Stomach (tissue), 4 donors: ENCODE measurements at regions not wholly inside any gene's neighbourhood (a gene's known extent, or its start where the extent isn't known, plus 50 kb on each side); places are given as distances from the start of the nearest gene placed in this dataset.

Experiments
- POLR2AphosphoS5 ChIP-seq, 3 donors: sonication (generic); formaldehyde crosslinking; IDR thresholded peaks; one replicate each; pipeline ENCODE4 v1.6.1; 2016; ENCODE audit warnings: antibody characterized with exemption in 3 of 3
- TF ChIP-seq, protein P1 (sequence below), 7 experiments: fragments of 450-650 bp in 4 of 7; fragments of 200-600 bp in 3 of 7; sonication (generic) in 3 of 7; IDR thresholded peaks; one replicate each; pipeline ENCODE4 v1.5.1; 2016 to 2019; ENCODE audit warnings: antibody characterized with exemption in 7 of 7, control low read depth in 2 of 7, mild to moderate bottlenecking in 1 of 7

DNA sequence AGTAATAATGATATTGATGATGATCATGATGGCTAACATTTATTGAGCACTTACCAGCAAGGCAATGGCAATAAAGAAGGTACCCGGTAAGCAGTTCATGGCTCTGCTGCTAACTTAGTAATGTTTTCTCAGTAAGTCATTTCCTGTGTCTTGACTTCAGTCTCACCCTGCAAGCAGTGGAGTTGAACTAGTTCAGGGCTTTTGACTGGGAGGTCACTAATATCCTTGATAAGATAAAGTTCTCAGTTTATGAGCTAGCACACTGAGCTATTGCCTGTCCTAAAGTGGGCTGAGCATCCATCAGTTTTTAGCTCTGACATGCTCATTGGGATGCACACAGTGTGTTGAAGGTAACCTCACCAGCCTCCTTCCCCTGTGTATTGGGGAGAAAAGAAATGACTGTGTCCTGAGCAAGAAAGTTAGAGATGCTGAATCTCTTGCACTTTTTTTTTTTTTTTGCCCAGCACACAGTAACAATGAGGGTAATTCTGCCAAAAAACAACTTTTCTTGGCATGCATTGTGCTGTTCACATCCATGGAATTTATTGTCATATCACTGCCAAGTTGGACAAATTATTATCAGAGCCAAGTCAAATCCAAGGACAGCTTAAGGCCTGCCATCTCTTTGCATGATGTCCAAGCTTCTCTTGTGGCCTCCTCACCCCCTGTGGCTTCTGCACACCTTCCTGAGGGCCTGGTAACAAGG is 55.5 kb upstream of the GADD45A start:
- TF ChIP-seq POLR2AphosphoS5 (IDR thresholded peaks at IDR 0.05), result no peak
- TF ChIP-seq, protein P1, sequence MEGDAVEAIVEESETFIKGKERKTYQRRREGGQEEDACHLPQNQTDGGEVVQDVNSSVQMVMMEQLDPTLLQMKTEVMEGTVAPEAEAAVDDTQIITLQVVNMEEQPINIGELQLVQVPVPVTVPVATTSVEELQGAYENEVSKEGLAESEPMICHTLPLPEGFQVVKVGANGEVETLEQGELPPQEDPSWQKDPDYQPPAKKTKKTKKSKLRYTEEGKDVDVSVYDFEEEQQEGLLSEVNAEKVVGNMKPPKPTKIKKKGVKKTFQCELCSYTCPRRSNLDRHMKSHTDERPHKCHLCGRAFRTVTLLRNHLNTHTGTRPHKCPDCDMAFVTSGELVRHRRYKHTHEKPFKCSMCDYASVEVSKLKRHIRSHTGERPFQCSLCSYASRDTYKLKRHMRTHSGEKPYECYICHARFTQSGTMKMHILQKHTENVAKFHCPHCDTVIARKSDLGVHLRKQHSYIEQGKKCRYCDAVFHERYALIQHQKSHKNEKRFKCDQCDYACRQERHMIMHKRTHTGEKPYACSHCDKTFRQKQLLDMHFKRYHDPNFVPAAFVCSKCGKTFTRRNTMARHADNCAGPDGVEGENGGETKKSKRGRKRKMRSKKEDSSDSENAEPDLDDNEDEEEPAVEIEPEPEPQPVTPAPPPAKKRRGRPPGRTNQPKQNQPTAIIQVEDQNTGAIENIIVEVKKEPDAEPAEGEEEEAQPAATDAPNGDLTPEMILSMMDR (IDR thresholded peaks at IDR 0.05), result no peak
